KOPT-K1 (cell line): ENCODE measurements at regions not wholly inside any gene's neighbourhood (a gene's known extent, or its start where the extent isn't known, plus 50 kb on each side); places are given as distances from the start of the nearest gene placed in this dataset.

Experiments
- H3K27ac ChIP-seq: fragments of 200-600 bp; sonication (generic); 2 replicates; pipeline ENCODE4 v1.5.1; 2016; ENCODE audit warnings: antibody characterized with exemption, mild to moderate bottlenecking, low read depth, low read length; ENCODE audit not compliant: poor library complexity, severe bottlenecking
- H3K36me3 ChIP-seq: fragments of 200-600 bp; sonication (generic); 2 replicates; pipeline ENCODE4 v1.5.1; 2017; ENCODE audit warnings: antibody characterized with exemption, mild to moderate bottlenecking, low read length, moderate library complexity; ENCODE audit not compliant: insufficient read depth
- H3K9me3 ChIP-seq: fragments of 200-600 bp; sonication (generic); 2 replicates; pipeline ENCODE4 v1.5.1; 2017; ENCODE audit warnings: antibody characterized with exemption, low read length, mild to moderate bottlenecking; ENCODE audit not compliant: insufficient read depth, poor library complexity, severe bottlenecking

DNA sequence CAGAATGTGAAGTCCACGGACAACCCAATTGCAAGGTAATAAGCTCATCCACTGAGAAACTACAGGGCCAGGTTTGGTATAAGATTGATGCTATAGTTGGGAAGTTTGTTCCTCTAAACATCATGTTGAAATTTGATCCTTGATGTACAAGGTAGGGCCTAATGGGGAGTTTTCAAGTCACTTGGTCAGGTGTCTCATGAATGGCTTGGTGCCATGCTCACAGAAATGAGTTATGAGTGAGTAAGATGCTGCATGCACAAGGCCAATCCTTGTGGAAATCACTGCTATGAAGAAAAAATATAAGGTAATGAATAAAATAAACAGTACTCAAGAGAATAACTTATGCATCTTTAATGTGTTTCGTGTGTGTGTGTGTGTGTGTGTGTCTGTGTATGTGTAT lies 1891.2 kb downstream of the NCAM2 start:
- H3K36me3 ChIP-seq, result no peaks in the 10 kb centered on the region
- no peaks in the 10 kb centered on the region for H3K9me3 ChIP-seq
- no peak overlapping the region for H3K27ac ChIP-seq

DNA sequence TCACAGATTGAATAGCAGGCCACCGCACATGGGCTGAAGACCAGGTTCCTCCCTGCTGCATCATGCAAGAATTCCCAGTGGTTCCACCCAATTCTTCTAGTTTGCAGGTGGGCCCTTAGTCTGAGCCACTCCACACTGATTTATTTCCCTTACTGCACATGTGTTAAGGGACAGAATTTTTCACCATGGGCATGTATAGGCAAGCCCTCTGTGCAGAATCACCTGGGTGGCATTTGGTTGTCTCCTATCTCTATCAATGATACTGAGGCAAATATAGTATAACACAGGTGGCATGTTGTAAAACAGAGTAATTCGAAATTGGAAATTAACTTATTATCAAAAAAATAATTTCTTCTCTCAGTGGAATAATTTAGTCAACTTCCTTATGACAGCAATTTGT lies 1892.4 kb downstream of the NCAM2 start:
- no peaks in the 10 kb centered on the region for H3K36me3 ChIP-seq

DNA sequence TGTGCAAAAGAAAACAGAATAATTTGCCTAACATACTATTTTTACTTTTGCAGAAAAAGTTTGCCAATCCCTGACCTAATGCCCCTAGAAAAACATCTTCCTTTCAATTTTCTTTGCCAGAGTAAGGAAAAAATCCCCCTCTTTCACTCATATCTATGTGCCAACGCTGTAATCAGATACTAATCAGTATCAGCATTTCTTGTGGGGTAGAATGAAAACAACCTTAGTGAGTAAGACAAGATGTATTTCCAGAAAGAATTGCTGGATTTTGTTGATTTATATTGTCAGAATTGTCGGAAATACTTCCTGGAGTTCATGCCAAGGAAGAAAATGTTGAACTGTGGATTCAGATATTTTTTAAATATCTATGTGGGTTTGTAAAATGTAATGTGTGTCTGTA lies 1893.8 kb downstream of the NCAM2 start:
- Histone ChIP-seq H3K36me3 (no peaks in the 10 kb centered on the region), H3K27ac (no peak overlapping the region)

More for the DNA sequence above, 1892.4 kb downstream of the NCAM2 start:
- Histone ChIP-seq H3K27ac (no peak overlapping the region), H3K9me3 (no peaks in the 10 kb centered on the region)

DNA sequence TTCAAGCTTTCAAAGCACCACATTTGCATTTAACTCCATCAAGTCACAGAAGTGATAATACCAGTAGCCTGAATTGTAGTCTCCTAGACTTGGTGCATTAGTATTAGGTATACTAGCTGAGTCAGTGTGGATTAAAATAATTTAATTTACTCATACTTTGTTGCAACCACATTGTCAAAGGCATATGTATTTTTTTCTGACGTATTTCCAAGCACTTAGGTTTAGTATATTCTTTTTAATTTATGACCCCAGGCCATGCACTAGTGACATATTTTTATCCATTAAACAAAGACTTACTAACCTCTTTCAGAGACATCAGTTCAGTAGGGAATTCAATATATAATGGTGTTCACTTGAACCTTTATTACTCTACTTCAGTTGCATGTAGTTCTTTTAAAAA lies 1894.5 kb downstream of the NCAM2 start:
- H3K9me3 ChIP-seq, result no peaks in the 10 kb centered on the region

More for the DNA sequence above, 1893.8 kb downstream of the NCAM2 start:
- H3K9me3 ChIP-seq, result no peaks in the 10 kb centered on the region

DNA sequence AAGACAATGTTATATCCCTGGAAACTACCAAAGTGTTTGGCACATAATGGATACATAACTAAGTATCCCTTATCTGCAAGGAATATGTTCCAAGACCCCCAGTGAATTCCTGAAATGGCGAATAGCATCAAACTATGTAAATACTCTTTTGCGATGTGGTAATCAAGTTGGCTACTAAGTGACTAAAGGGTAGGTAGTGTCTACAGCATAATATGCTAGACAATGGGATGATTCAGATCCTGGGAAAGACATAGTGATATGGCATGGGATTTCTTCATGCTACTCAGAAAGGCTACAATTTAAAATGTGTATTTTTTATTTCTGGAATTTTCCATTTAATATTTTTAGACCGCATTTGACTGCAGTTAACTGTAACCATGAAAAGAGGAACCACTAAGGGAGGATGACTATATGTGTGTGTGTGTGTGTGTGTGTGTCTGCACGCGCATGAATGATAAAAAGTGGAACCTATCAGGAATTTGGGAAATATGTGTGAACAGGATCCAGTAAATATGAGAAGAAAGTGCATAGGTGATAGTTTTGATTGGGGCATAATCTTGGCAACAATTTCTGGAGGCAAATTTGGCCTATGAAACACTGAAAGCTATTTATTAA lies 1899.9 kb downstream of the NCAM2 start:
- no peaks in the 10 kb centered on the region for H3K36me3 ChIP-seq
- H3K9me3 ChIP-seq, result no peaks in the 10 kb centered on the region

More for the DNA sequence above, 1894.5 kb downstream of the NCAM2 start:
- H3K27ac ChIP-seq, result no peak overlapping the region
- no peaks in the 10 kb centered on the region for H3K36me3 ChIP-seq

DNA sequence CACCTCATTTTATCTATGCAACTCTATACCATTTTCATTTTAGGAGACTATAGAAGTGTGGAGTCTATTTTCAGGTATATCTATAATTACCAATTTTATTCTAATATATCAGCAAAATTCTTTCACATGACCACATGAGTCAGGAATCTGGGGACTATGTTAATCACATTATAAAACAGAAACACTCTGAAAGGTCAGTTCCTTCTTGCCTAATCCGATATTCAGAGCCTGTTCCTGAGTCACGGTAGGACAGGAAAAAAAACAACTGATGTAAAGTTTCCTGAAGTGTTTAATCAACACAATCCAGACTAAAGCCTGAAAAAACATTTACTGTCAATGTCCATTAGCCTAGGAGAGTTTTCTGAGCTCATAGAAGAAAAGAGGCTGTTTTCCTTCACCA lies 1902.3 kb downstream of the NCAM2 start:
- Histone ChIP-seq H3K9me3 (no peaks in the 10 kb centered on the region), H3K36me3 (no peaks in the 10 kb centered on the region), H3K27ac (no peak overlapping the region)

More for the DNA sequence above, 1899.9 kb downstream of the NCAM2 start:
- no peak overlapping the region for H3K27ac ChIP-seq

DNA sequence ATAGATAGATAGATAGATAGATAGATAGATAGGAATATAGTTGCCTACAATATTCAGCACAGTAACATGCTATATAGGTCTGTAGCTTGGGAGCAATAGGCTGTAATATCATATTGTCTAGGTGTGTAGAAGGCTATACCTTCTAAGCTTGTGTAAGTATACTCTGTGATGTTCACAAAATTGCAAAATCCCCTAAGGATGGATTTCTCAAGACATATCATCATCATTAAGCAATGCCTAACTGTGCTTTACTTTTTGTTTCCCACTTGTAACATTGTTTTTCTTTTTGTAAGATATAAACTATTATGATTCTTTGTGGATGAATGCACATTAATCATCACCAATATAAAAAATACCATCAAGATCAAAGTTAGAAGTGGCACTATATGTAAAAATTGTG lies 1905.6 kb downstream of the NCAM2 start:
- Histone ChIP-seq H3K36me3 (no peaks in the 10 kb centered on the region), H3K9me3 (no peaks in the 10 kb centered on the region), H3K27ac (no peak overlapping the region)

DNA sequence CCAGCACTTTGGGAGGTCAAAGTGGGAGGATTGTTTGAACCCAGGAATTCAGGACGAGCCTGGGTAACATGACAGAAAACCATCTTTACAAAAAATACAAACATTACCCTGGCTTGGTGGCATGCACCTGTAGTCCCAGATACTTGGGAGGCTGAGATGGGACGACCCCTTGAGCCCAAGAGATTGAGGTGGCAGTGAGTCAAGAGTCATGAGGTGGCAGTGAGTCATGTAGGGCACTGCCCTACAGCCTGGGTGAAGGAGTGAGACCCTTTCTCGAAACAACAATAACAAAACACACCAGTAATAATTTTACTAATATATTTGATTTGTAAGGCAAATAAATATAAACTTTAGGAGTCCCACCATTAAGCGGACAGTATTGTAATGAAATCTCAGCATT lies 1906.2 kb downstream of the NCAM2 start:
- Histone ChIP-seq H3K9me3 (no peaks in the 10 kb centered on the region), H3K36me3 (no peaks in the 10 kb centered on the region)

DNA sequence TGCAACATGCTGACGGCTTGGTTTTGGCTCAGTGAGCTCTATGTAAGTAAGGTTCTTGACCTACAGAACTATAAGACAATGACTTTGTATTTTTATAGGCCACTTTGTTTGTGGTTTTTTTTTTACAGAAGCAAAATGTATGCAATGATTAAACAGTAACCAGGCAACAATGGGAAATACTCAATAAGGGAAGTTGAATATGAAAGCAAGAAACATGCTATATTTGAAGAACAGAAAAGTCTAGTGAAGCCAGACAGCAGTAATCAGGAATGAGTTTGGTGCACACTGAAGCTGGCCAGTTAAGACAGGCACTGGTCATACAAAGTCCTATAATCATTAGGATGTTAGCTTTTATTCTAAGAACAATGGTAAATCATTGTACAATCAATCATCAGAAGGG lies 1926.8 kb downstream of the NCAM2 start:
- H3K9me3 ChIP-seq, result no peaks in the 10 kb centered on the region
- H3K27ac ChIP-seq, result no peak overlapping the region
- no peaks in the 10 kb centered on the region for H3K36me3 ChIP-seq

More for the DNA sequence above, 1906.2 kb downstream of the NCAM2 start:
- no peak overlapping the region for H3K27ac ChIP-seq

DNA sequence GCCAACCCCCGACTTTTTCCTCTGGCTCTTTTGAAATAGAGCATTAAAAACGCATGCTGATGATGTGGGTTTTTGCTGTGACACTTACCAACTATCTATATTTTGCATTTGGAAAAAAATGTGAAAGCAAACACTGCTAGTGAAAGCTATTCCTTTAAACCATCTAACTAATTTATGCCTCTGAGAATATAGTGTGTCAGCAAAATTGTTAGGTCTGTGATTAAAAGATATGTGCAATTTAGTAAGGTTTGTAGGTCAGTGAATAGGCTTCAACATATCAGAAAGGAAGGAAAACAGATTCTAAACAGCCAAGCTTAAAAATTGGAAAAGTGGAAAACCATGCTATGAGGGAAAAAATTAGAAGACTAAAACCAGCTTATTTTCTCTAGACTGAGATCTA lies 1929.3 kb downstream of the NCAM2 start:
- Histone ChIP-seq H3K36me3 (no peaks in the 10 kb centered on the region), H3K9me3 (no peaks in the 10 kb centered on the region), H3K27ac (no peak overlapping the region)

DNA sequence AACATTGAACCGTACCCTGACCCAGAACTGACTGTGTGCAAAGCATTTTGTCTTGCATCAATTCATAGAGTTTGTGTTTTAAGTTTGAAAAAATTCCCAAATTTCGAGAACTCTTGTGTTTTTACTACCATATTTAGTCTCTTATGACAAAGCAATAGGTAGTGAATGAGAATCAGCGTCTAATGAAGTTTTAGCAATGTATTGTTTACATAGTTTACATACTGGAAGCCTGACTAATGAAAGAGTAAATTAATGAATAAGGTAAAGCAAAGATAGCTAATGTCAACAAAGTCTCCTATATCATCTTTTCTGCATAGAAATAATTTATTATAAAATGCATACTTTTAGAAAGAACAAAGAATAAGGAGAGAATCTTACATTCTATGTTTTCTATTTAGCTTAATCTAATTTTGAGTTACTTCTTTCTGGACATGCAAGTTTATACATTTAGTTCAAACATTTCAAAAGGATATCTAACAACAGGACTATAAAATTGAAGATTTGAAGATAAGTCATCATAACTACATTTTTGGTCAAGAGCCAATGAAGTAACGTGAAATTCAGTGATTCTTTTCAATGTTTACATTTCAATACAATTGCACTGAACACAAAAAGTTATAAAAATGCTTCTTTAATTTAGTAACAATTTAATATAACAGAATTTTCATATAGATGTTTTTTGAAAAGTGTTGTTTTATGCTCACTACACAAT lies 1943.7 kb downstream of the NCAM2 start:
- Histone ChIP-seq H3K9me3 (no peaks in the 10 kb centered on the region), H3K27ac (no peak overlapping the region), H3K36me3 (no peaks in the 10 kb centered on the region)

DNA sequence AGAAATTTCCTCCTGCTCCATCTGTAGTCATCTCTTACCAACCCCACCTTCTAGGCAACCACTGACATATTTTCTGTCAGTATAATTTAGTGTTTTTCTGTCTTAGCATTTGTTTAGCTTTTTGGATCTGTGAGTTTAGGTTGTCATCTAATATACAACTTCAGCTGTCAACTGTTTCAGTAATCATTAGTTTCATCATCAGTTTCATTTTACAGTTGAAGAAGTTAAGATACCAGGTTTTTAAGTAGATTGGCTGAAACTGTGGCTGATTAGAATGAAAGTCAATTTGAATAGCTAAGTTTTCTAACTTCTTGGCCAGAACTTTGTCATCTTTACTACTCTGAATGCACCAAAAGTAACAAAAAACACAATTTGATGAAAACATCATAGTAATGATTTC lies 1957.3 kb downstream of the NCAM2 start:
- Histone ChIP-seq H3K36me3 (no peaks in the 10 kb centered on the region), H3K27ac (no peak overlapping the region), H3K9me3 (no peaks in the 10 kb centered on the region)

DNA sequence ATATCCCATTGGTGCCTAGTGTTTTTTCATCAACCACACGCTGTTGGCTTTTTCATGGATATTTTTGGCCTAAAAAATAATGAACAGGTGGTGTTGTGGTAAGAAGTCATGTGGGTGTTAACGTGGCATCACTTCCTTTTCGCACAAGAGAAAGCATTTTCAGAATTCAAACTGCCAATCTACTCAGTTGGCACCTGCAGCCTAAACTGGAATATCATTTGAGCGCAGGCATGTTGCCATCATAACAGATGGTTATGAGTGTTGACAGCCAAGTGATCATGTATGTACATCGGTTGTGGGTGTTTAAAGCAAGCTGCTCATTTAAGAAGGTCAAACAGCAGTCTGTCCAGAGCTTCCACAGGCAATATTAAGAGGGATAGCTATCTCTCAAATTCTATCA lies 1963.0 kb downstream of the NCAM2 start:
- Histone ChIP-seq H3K9me3 (no peaks in the 10 kb centered on the region), H3K27ac (no peak overlapping the region), H3K36me3 (no peaks in the 10 kb centered on the region)

DNA sequence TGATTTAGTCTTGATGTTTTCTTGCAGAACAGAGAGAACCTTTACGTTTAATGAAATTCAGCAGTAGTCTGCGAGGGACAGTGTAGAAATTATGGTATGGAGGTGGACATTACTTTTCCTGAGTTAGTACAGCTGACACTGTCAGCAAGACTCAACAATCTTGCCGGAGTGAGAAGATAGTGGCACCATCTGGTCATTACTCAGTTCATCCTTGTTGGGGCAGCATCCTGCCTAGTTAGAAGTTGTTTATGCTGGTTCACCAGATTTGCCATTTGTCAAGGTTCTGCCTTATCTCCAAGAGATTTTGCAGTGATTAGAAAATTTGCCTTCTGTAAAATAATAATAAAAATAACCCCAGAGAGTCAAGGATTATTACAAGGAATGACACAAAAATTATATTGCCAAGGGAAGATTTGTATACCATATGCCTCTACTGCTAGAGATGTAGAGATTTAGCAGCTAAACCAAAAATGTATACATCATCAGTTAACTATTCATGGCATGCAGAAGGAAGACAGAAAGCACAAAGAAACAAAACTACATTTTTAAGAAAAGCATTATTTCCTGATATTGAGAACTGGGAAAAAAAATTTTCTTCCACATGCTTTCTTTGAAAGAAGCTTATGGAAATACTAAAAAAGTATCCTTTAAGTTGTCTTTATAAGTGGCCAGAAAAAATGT lies 1967.4 kb downstream of the NCAM2 start:
- H3K36me3 ChIP-seq, result no peaks in the 10 kb centered on the region
- no peak overlapping the region for H3K27ac ChIP-seq
- H3K9me3 ChIP-seq, result no peaks in the 10 kb centered on the region

DNA sequence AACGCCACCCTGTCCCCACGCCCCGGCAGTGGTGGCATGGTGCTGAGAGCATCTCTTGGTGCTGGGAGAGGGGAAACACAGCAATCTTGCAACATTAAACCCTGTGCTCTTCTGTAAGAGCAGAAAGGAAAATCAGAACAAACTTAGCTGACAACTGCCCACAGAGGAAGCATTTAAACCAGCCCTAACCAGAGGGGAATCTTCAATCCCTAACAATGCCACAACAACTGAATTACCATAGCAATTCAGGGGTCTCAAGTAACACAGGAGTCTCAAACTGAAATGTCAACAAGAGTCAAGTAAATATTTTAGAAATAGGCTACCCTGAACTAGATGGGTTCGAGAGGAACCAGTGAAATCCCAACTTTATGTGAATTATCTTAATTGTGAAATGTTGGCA lies 1983.6 kb downstream of the NCAM2 start:
- Histone ChIP-seq H3K36me3 (no peaks in the 10 kb centered on the region), H3K9me3 (no peaks in the 10 kb centered on the region), H3K27ac (no peak overlapping the region)
